Lower lobe of right lung (tissue), 2 donors: ENCODE measurements at regions not wholly inside any gene's neighbourhood (a gene's known extent, or its start where the extent isn't known, plus 50 kb on each side); places are given as distances from the start of the nearest gene placed in this dataset.
"Not testable (repeated sequence)": the region's sequence is repeated elsewhere in the genome, so short reads cannot be mapped to it uniquely, and the experiment has no call there.

Experiments
- ATAC-seq, 2 donors: fragments of 200-7000 bp; cut with Tn5 transposase; one replicate each; pipeline ENCODE4 v1.9.1; 2020 to 2022; ENCODE audit warnings: mild to moderate bottlenecking in 2 of 2, moderate library complexity in 2 of 2
- DNase-seq: peaks from one replicate; pipeline ENCODE4 v3.0.0-alpha.2; 2020
- H3K27ac ChIP-seq: fragments of 200-600 bp; one replicate; pipeline ENCODE4 v1.8.0; 2022
- H3K27me3 ChIP-seq: fragments of 200-600 bp; one replicate; pipeline ENCODE4 v1.8.0; 2022; ENCODE audit warnings: low read depth
- H3K36me3 ChIP-seq: fragments of 200-600 bp; one replicate; pipeline ENCODE4 v1.8.0; 2022; ENCODE audit warnings: mild to moderate bottlenecking
- H3K4me1 ChIP-seq: fragments of 200-600 bp; one replicate; pipeline ENCODE4 v1.8.0; 2022
- H3K4me3 ChIP-seq: fragments of 200-600 bp; one replicate; pipeline ENCODE4 v1.8.0; 2022; ENCODE audit warnings: mild to moderate bottlenecking
- H3K9me3 ChIP-seq: fragments of 200-600 bp; one replicate; pipeline ENCODE4 v1.8.0; 2022
- intact Hi-C: fragments of 100-400 bp; cut with DNase I; formaldehyde crosslinking; loops from one replicate; pipeline ENCODE4 v1.11.0; 2022
- TF ChIP-seq, protein P1 (sequence below): fragments of 200-600 bp; IDR thresholded peaks from one replicate; pipeline ENCODE4 v1.8.0; 2022; ENCODE audit warnings: antibody characterized with exemption, mild to moderate bottlenecking
- donor health status: DM: no; HTN: yes; CAD: no; lungs with severe emphysema.

DNA sequence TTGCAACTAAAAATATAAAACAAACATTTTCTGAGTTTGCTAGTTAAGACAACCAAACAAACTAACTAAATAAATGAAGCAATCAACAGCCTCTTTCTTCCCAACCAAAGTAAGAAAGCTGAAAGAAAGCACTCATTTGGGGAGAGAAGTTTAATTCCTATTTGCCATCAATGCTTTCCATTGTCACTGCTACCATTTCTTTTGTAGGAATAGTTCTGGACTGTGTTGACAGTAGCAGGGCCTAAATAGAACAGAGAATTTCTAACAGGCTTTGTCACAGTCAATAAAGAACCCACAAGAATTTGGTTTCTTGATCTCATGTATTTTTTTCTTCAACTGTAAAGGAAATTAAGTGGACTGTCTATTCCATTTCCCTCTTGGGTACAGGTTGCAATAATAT is 1886.4 kb upstream of the TENM3 start:
- ATAC-seq (no peak), DNase-seq (no peak)
- TF ChIP-seq, protein P1, sequence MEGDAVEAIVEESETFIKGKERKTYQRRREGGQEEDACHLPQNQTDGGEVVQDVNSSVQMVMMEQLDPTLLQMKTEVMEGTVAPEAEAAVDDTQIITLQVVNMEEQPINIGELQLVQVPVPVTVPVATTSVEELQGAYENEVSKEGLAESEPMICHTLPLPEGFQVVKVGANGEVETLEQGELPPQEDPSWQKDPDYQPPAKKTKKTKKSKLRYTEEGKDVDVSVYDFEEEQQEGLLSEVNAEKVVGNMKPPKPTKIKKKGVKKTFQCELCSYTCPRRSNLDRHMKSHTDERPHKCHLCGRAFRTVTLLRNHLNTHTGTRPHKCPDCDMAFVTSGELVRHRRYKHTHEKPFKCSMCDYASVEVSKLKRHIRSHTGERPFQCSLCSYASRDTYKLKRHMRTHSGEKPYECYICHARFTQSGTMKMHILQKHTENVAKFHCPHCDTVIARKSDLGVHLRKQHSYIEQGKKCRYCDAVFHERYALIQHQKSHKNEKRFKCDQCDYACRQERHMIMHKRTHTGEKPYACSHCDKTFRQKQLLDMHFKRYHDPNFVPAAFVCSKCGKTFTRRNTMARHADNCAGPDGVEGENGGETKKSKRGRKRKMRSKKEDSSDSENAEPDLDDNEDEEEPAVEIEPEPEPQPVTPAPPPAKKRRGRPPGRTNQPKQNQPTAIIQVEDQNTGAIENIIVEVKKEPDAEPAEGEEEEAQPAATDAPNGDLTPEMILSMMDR, result no peak
- no peaks in the 10 kb centered on the region for H3K27me3 ChIP-seq
- no peaks in the 10 kb centered on the region for H3K36me3 ChIP-seq
- no peaks in the 10 kb centered on the region for H3K9me3 ChIP-seq
- H3K27ac ChIP-seq, result no peak overlapping the region
- no peaks in the 10 kb centered on the region for H3K4me1 ChIP-seq
- no peak overlapping the region for H3K4me3 ChIP-seq
- intact Hi-C loops, result no loop called here

GRCh38 chr4:180360113-180360512 is 1883.1 kb upstream of the TENM3 start:
- H3K36me3 ChIP-seq, H3K27me3 ChIP-seq, ATAC-seq, H3K4me1 ChIP-seq, DNase-seq, H3K4me3 ChIP-seq, H3K27ac ChIP-seq, H3K9me3 ChIP-seq, intact Hi-C loops: not testable (repeated sequence)

DNA sequence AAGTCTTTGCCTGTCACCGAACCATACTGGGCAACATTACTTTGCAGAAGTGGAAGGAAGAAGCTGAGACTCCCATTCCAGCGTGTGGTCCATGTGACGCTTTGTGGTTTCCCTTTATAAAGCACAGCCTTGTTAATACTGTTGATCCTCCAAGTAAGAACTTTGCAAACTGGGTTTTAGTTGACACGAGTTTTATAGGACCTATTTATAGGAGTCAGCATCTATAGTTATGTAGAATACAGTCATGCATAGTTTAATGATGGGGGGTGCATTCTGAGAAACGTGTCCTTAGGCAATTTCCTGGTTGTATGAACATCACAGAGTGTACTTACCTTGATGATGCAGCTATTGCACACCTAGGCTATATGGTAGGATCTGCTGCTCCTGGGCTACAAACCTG is 1879.4 kb upstream of the TENM3 start:
- intact Hi-C loops, result no loop called here
- DNase-seq (no peak), ATAC-seq (no peak)
- H3K4me1 ChIP-seq, result no peaks in the 10 kb centered on the region
- no peak overlapping the region for H3K27ac ChIP-seq
- H3K27me3 ChIP-seq, result no peaks in the 10 kb centered on the region
- H3K4me3 ChIP-seq, result no peak overlapping the region
- H3K36me3 ChIP-seq, result no peaks in the 10 kb centered on the region
- TF ChIP-seq, protein P1, result no peak
- no peaks in the 10 kb centered on the region for H3K9me3 ChIP-seq

DNA sequence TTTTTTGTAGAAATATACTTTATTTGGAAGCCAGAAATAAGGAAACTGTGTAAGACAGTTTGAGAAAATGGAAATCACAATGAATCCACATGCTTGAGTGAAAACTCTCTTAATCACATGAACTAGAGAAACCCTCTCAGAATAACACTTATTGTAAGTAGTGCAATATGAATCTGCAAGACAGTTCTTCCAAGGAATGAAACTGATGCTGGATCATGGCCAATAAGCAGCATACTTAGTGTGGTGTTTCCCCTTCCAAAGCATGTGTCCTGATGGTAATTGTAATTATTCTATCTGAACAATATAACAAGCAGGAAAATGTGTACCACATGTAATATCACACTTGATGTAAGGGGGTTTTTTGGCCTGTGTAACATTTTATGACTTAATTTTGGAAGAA is 1870.5 kb upstream of the TENM3 start:
- Histone ChIP-seq H3K9me3 (no peaks in the 10 kb centered on the region), H3K4me1 (no peaks in the 10 kb centered on the region), H3K36me3 (no peaks in the 10 kb centered on the region), H3K27ac (no peak overlapping the region), H3K4me3 (no peak overlapping the region), H3K27me3 (no peaks in the 10 kb centered on the region)
- DNase-seq (no peak), ATAC-seq (no peak)
- TF ChIP-seq, protein P1, result no peak
- intact Hi-C loops, result no loop called here

- TF ChIP-seq, protein P1, result no peak
- DNase-seq (no peak), ATAC-seq (no peak)
- H3K27me3 ChIP-seq, result no peaks in the 10 kb centered on the region
- H3K9me3 ChIP-seq, result no peaks in the 10 kb centered on the region
- no peak overlapping the region for H3K27ac ChIP-seq
- no peaks in the 10 kb centered on the region for H3K4me1 ChIP-seq
- H3K4me3 ChIP-seq, result no peak overlapping the region
- intact Hi-C loops, result no loop called here
- no peaks in the 10 kb centered on the region for H3K36me3 ChIP-seq
Measured at GRCh38 chr4:180377741-180378140, 1865.5 kb upstream of the TENM3 start.

- Histone ChIP-seq H3K27ac (no peak overlapping the region), H3K27me3 (no peaks in the 10 kb centered on the region), H3K36me3 (no peaks in the 10 kb centered on the region), H3K9me3 (no peaks in the 10 kb centered on the region), H3K4me1 (no peaks in the 10 kb centered on the region), H3K4me3 (no peak overlapping the region)
- ATAC-seq, result no peak
- TF ChIP-seq, protein P1, result no peak
- intact Hi-C loops, result no loop called here
- DNase-seq, result no peak
Measured at GRCh38 chr4:180380733-180381132, 1862.5 kb upstream of the TENM3 start.
